Stimulated activated CD4-positive, alpha-beta T cell treated with anti-CD3 and anti-CD28 coated beads, Interleukin-2, amount 100 ng/mL, for 48 hours (primary cell): ENCODE measurements at regions not wholly inside any gene's neighbourhood (a gene's known extent, or its start where the extent isn't known, plus 50 kb on each side); places are given as distances from the start of the nearest gene placed in this dataset.
"Not testable (repeated sequence)": the region's sequence is repeated elsewhere in the genome, so short reads cannot be mapped to it uniquely, and the experiment has no call there.

Experiments used
- DNase-seq, 2 donors: peaks; one replicate each; pipeline ENCODE4 v3.0.0-alpha.2; 2020

DNA sequence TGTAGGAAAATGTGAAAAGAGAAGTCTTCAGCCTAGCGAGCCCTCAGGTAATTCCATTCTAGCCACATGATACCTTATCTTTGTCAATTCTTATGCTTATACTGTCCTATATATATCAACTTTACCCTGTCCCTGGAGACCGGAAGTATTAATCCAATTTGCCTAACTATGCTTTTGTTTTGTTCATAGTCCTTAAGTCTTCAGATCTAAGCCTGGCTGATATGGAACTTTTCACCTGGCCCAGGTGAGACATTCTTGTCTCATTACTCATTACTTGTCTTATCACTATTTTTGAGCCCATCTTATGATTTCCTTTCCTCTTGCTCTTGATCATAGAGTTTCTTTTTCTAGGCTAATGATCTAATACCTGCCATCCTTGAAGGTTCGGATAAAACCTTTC is 194.1 kb upstream of the FANCL start:
- DNase-seq = no peak

DNA sequence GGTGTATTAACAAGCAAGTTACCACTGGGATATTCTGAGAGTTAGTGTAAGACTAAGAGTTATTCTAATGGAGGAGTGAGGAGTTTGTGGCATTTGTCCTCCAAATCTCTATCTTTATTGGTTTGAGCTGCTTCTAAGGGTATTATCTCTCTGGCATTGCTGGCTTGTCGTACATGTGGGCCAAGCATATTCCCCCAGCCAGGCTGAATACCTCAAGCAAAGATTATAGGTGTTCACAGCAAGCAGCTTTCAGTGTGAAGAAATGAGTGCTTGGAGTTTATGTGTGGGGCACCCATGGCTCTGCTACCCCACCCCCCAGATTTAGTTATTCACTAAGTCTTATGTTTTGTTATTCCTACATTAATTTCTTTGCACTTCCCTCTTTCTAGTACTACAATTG is 193.6 kb upstream of the FANCL start:
- no peak for DNase-seq

GRCh38 chr2:58432491-58433170 is 191.5 kb upstream of the FANCL start:
- no peak for DNase-seq

GRCh38 chr2:58429014-58429875 is 188.1 kb upstream of the FANCL start:
- no peak for DNase-seq

DNA sequence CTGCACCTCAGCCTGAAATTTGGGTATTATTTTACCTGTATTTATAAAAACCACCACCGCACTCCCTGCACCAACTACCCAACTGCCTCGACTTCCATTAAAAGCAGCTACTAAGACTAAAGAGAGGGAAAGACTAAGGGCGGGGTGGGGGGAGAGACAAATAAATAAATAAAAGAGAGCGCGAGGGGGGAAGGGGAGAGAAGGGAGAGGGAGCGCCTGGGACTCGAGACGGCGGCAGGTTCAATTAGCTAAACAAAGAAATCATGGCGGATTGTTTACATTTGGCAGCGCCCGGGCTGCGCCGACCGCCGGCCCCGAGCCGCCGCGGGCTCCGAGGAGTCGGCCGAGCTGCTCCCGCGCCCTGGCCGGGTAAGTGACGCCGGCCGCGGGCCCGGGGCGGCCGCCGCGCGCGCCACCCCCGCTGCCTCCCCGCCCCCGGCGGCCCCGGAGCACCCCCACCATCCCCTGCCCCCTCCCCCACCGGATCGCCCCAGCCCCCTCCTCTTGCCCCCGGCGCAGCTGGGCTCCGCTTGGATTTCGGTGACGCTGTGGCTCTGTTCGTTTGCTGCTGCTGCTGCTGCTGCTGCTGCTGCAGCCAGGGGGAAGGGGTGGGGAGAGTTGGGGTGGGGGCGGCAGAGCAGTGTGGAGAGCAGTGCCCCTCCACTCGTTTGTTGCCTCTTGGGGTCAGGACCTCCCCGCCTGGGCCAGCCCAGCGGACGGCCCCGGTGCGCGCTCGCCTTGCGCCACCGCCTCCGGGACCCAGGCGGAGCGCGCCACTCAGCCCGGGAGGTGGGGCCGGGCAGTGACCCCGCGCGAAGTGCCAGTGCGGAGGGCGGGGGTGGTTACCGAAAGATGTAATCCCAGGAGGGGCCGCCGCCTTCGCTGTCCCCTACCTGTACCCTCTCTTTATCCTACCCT is 187.2 kb upstream of the FANCL start:
- DNase-seq = no peak

DNA sequence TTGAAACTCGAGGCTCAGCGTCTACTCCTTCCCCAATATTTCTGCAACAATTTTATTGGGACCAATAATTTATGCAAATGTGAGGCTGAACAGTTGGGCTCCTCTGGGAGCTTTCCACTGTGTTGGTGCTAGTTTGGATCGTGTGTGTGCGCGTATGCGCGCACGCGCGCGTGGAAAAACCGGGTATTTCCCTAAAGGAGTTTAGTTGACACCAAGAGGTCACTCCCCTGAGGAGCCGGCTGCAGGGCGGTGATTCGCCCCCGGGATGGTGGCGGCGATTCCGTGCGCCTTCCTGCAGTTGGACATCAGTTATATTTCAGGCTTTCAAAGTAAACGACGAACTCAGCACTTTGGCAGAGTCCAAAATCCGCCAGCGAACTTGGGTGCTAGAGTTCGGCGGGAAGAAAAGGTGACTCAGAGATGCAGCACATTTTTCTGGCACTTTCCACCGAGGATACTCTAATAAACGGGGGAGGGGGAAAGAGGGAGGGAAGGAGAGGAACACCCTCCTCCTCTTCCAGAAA is 186.5 kb upstream of the FANCL start:
- DNase-seq = no peak

DNA sequence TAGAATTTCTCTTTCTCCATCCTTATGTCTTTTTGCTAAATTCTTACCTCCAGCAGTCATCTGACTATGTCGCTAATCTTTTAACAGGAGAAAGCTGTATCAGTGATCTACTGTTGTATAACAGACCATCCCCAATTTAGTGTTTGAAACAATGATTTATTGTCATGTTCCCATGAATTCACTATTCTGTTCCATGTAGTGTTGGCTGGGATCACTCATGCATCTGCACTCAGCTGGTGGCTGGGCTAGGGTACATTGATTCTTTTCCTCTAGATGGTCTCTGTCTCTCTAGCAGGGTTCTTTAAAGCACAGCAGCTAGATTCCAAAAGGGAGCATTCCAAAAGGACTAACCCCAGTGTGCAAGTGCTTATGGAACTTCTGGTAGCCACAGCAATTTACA is 184.2 kb upstream of the FANCL start:
- no peak for DNase-seq

- no peak for DNase-seq
Measured at GRCh38 chr2:58419983-58420382, 178.9 kb upstream of the FANCL start.

DNA sequence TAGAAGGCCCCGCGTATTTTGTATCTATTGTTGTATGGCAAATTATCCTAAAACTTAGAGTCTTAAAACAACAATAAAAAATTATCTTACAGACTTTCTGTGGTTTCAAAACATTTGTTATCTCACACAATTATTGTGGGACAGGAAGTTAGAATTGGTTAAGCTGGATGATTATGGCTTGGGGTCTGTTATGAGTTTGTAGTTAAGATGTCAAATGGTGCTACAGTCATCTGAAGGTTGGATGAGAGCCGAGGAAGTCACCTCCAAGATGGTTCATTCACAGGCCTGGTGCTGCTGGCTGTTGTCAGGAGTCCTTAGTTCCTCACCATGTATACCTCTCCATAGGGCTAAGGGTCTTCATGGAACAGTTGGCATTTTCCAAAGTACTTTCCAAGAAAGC is 175.6 kb upstream of the FANCL start:
- DNase-seq = no peak

DNA sequence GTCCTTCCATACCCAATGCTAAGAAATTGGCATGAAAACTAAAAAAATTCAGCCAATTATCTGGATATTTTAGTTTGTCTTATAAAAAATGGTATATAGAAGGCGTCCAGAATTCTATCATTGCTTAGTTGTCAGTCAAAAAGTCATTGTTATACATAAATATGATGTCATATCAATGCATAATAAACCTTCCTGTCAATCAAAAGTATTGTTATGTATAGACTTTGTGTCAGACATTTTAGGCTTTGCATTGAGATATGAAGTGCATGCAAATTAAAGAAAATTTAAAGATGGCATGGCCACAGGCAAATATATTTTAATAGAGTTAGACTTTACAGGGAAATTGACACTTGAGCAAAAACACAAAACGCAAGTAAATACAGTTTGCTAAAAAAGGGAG is 173.4 kb upstream of the FANCL start:
- no peak for DNase-seq

DNA sequence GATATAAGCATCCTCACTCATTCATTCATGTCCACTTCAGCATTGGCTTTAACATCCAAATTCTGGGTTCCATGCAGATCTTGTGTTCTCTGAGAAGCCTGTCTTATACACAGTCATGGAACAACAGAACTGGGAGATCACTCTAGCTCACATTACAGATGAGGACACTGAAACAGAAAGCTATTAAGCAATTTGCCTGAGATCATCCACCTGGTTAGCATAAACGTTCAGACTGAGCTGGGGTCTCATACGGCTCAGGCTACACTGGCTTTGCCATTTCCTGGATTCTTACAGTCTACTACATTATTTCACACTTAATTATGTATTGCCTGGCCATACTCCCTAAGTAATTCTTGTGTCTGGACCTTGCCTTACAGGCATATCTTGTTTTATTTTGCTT is 169.4 kb upstream of the FANCL start:
- no peak for DNase-seq

DNA sequence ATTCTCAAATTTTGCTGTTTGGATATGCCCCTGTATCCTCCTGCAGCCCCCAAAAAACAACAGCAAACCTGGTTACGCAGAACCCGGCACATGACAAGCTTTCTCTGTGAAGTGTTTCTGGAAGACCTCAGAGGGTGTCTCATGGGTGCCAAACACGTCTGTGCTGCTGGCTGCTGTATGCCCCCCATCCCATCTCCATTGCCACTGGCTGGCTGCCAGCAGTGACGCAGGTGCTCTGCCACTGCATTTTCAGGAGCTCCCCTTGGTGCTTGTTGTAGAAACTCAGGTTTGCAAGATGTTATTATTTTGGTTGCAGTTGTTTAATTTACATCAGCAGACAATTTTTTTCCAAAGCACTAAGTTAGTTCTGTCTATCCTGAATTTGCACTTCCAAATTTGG is 166.4 kb upstream of the FANCL start:
- no peak for DNase-seq

- DNase-seq = no peak
Measured at GRCh38 chr2:58405341-58405740, 164.2 kb upstream of the FANCL start.

- DNase-seq = no peak
Measured at GRCh38 chr2:58401936-58402335, 160.8 kb upstream of the FANCL start.

DNA sequence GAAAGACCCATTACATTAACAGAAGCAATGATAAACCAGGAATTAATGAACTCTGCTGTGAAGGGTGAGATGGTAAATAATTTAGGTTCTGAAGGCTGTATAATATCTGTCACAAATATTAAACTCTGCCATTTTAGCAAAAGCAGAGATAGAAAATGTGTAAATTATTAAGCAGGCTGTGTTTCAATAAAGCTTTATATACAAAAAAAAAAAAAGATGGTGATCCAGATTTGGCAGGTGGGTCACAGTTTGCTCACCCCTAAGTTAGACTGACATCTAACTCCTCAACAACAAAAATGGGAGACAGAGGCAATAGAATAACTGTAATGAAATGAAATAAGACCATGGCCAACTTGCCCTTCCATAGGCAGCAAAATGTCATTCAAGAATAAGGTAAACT is 157.3 kb upstream of the FANCL start:
- DNase-seq = no peak

- no peak for DNase-seq
Measured at GRCh38 chr2:58387701-58388100, 146.6 kb upstream of the FANCL start.

GRCh38 chr2:58386904-58387303 is 145.8 kb upstream of the FANCL start:
- not testable (repeated sequence) for DNase-seq

DNA sequence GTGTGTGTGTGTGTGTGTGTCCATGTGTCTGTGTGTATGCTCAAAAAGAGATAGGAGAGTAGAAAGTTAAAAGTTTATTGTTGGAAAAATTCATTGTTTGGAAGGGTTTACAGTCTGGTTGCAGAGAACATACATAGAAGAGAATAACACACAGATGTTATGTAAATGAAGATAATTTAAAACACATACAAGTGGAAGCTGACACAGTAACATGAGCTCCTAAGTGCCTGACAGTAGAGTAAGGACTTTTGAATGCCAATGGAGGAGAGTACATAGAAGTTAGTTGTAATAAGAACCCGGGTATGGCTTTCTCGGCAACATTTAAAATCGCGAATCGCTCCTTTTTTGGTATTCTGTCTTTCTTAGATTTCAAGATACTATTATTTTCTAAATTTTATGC is 137.0 kb upstream of the FANCL start:
- no peak for DNase-seq

GRCh38 chr2:58377181-58377580 is 136.1 kb upstream of the FANCL start:
- DNase-seq = no peak

GRCh38 chr2:58376592-58376991 is 135.5 kb upstream of the FANCL start:
- no peak for DNase-seq

DNA sequence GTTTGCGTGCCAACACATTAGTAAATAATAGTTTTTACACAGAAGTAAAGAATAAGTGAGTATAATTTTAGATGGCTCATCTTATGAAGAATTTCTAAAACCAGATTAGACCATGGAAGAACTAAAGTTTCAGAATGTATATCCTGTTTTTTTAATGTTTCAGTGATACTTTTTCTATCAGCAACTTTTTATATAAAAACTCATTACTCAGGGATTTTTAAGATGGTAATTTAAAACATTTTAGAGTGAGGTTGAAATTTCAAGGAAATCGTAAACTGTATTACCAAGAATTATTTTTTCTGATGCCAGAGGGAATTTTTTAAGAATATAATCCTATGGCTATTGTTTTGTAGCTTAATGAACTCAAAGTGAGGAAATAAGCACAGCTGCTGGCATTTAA is 128.5 kb upstream of the FANCL start:
- DNase-seq = no peak

GRCh38 chr2:58364098-58364497 is 123.0 kb upstream of the FANCL start:
- DNase-seq = no peak

DNA sequence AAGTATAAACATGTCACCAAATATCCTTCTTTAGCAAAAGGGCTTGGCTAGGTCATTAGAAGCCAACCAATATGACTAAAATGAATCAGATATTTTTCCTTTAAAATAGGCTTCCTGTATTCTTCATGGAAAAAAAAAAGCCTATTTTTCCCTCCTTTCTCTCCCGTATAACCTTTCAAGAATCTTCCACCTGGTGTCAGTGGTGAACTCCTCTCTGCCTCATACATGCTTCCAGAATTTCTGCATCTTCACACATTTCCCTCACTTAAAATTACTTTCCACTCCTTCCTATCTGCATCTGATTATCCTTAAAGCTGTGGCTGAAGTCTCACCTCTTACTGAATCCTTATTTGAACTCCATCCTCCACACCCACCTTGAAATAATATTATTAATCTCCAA is 116.9 kb upstream of the FANCL start:
- no peak for DNase-seq
